Hepatocyte (in vitro differentiated cells): ENCODE measurements at regions not wholly inside any gene's neighbourhood (a gene's known extent, or its start where the extent isn't known, plus 50 kb on each side); places are given as distances from the start of the nearest gene placed in this dataset.
A peak's percentile ranks its signal among the peaks of the same experiment; 100 is the strongest.

Experiments used
- DNase-seq: peaks from one replicate; pipeline ENCODE4 v3.0.0-alpha.2; 2016; ENCODE audit warnings: low spot score
- H2AFZ ChIP-seq: fragments of 200-600 bp; sonication (generic); 2 replicates; pipeline ENCODE4 v1.6.0; 2016; ENCODE audit warnings: antibody characterized with exemption, mild to moderate bottlenecking
- H3K27ac ChIP-seq: fragments of 200-600 bp; sonication (generic); 2 replicates; pipeline ENCODE4 v1.5.1; 2016; ENCODE audit warnings: mild to moderate bottlenecking
- H3K27me3 ChIP-seq: fragments of 200-600 bp; sonication (generic); 2 replicates; pipeline ENCODE4 v1.6.1; 2016
- H3K36me3 ChIP-seq: fragments of 200-600 bp; sonication (generic); replicated peaks from 2 replicates; pipeline ENCODE4 v1.5.1; 2016; ENCODE audit warnings: low read depth; ENCODE audit not compliant: insufficient read depth
- H3K4me1 ChIP-seq: fragments of 200-600 bp; sonication (generic); 2 replicates; pipeline ENCODE4 v1.5.1; 2016; ENCODE audit warnings: mild to moderate bottlenecking, moderate library complexity; ENCODE audit not compliant: insufficient read depth
- H3K4me2 ChIP-seq: fragments of 200-600 bp; sonication (generic); 2 replicates; pipeline ENCODE4 v1.6.0; 2016
- H3K4me3 ChIP-seq: fragments of 200-600 bp; sonication (generic); 2 replicates; pipeline ENCODE4 v1.5.1; 2016; ENCODE audit warnings: mild to moderate bottlenecking
- H3K79me2 ChIP-seq: fragments of 200-600 bp; sonication (generic); 2 replicates; pipeline ENCODE4 v1.6.0; 2017; ENCODE audit warnings: mild to moderate bottlenecking
- H3K9me2 ChIP-seq: fragments of 200-600 bp; sonication (generic); replicated peaks from 2 replicates; pipeline ENCODE4 v1.6.0; 2017; ENCODE audit warnings: mild to moderate bottlenecking; ENCODE audit not compliant: insufficient read depth
- H3K9me3 ChIP-seq: fragments of 200-600 bp; sonication (generic); 2 replicates; pipeline ENCODE4 v1.5.1; 2016; ENCODE audit warnings: low read depth, mild to moderate bottlenecking
- H4K20me1 ChIP-seq: fragments of 200-600 bp; sonication (generic); 2 replicates; pipeline ENCODE4 v1.6.0; 2016; ENCODE audit warnings: mild to moderate bottlenecking; ENCODE audit not compliant: insufficient read depth, poor library complexity, severe bottlenecking
- CTCF ChIP-seq: fragments of 200-600 bp; sonication (generic); IDR thresholded peaks from 2 replicates; pipeline ENCODE4 v1.5.1; 2016; ENCODE audit warnings: antibody characterized with exemption, mild to moderate bottlenecking; ENCODE audit not compliant: poor library complexity
- EZH2 ChIP-seq: fragments of 200-600 bp; sonication (generic); IDR thresholded peaks from 2 replicates; pipeline ENCODE4 v1.6.1; 2016; ENCODE audit warnings: antibody characterized with exemption, mild to moderate bottlenecking, borderline replicate concordance
- EZH2phosphoT487 ChIP-seq: fragments of 200-600 bp; sonication (generic); IDR thresholded peaks from one replicate; pipeline ENCODE4 v1.6.1; 2018; ENCODE audit warnings: antibody characterized with exemption, mild to moderate bottlenecking, low read depth, moderate library complexity; ENCODE audit not compliant: unreplicated experiment, severe bottlenecking
- WGBS: methylation state at CpG from one replicate; pipeline ENCODE4 v1.1.6; 2016; ENCODE audit warnings: low lambda C conversion rate; ENCODE audit errors: missing lambda C conversion rate; 5-methylcytosine and 5-hydroxymethylcytosine counted together

- Histone ChIP-seq H3K36me3 (no peaks in the 10 kb centered on the region), H3K9me2 (no peaks in the 10 kb centered on the region), H3K27me3 (no peaks in the 10 kb centered on the region), H3K9me3 (no peaks in the 10 kb centered on the region), H4K20me1 (no peaks in the 10 kb centered on the region), H3K4me3 (no peak overlapping the region), H3K79me2 (no peaks in the 10 kb centered on the region), H2AFZ (peak overlapping the region; percentile 22), H3K27ac (peak overlapping the region; percentile 88), H3K4me2 (peak overlapping the region; percentile 26), H3K4me1 (peaks cover 24% of the 10 kb centered on the region)
- peak; percentile 92 for DNase-seq
- TF ChIP-seq CTCF: no peak
- TF ChIP-seq EZH2phosphoT487: no peak
- TF ChIP-seq EZH2: no peak
- WGBS: 8% methylated on average over 11 of the region's 16 CpGs
These were observed 130.7 kb downstream of the MN1 start for GRCh38 chr22:27670701-27671412.

DNA sequence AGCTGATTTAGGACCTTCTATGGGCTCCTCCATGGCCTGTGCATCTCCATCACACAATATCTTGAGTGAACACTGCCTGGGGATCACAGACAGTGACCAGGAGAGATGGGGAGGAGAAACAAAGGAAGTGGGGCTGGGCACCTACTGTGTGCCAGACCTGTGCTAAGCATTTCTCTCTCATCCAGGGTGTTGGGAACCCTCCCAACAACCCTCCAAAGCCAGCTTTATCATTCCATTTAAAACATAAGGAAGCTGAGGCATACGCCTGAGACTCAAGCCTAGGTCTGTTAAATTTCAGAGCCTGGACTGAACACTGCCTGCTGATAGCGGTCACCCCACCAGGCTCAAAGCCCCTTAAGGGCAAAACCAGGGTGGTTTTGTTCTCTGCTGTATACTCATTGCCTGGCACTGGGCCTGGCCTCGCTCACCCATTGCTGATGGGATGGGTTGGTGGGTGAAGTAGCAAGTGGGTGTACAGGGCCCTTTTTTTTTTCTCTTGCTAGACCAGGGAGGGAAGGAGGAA, 130.1 kb downstream of the MN1 start:
- WGBS: 80% methylated on average over 3 of the region's 3 CpGs

DNA sequence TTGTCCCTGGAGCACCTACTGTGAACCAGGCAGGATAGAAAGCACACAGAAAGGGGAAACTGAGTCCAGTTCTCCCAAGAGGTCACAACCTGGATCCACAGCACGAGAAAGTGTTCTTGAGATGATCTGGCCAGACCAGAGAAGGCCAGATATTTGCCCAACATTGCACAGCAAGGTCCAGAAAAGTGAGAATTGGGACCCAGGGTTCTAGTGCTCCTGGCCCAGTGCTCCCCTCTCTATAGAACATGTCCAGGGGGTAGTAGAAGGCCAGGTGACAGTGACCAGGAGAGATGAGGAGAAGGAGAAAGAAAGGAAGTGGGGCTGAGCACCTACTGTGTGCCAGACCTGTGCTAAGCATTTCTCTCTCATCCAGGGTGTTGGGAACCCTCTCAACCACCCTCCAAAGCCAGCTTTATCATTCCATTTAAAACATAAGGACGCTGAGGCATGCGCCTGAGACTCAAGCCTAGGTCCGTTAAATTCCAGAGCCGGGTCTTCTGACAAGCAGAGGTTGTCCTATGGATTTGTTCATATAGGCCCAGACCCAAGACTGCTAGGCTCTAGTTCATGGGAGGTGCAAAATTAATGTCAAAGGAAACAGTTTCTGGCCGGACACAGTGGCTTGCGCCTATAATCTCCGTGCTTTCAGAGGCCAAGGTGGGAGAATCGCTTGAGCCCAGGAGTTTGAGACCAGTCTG, 128.7 kb downstream of the MN1 start:
- no peak overlapping the region for H3K4me3 ChIP-seq
- WGBS: 92% methylated on average over 9 of the region's 9 CpGs
- no peak overlapping the region for H3K4me2 ChIP-seq
- no peaks in the 10 kb centered on the region for H3K9me3 ChIP-seq
- H3K27ac ChIP-seq: no peak overlapping the region
- TF ChIP-seq CTCF: no peak
- TF ChIP-seq EZH2: no peak
- TF ChIP-seq EZH2phosphoT487: no peak
- H3K4me1 ChIP-seq: peaks cover 24% of the 10 kb centered on the region
- H2AFZ ChIP-seq: no peak overlapping the region
- no peaks in the 10 kb centered on the region for H3K27me3 ChIP-seq
- no peak for DNase-seq
- H3K36me3 ChIP-seq: no peaks in the 10 kb centered on the region
- no peaks in the 10 kb centered on the region for H3K79me2 ChIP-seq
- H4K20me1 ChIP-seq: no peaks in the 10 kb centered on the region
- no peaks in the 10 kb centered on the region for H3K9me2 ChIP-seq

More for the DNA sequence above, 130.1 kb downstream of the MN1 start:
- Histone ChIP-seq H3K4me2 (peak overlapping the region; percentile 26), H3K9me3 (no peaks in the 10 kb centered on the region), H3K4me1 (peaks cover 24% of the 10 kb centered on the region), H3K27me3 (no peaks in the 10 kb centered on the region), H2AFZ (no peak overlapping the region), H3K4me3 (no peak overlapping the region), H3K36me3 (no peaks in the 10 kb centered on the region), H4K20me1 (no peaks in the 10 kb centered on the region), H3K27ac (peak overlapping the region; percentile 88), H3K9me2 (no peaks in the 10 kb centered on the region), H3K79me2 (no peaks in the 10 kb centered on the region)
- TF ChIP-seq EZH2: no peak
- no peak for TF ChIP-seq CTCF
- no peak for TF ChIP-seq EZH2phosphoT487
- DNase-seq: no peak
